ENCODE measurements at regions not wholly inside any gene's neighbourhood (a gene's known extent, or its start where the extent isn't known, plus 50 kb on each side); places are given as distances from the start of the nearest gene placed in this dataset.

- DNase-seq (ENCODE audit: low spot score) = no peak
- Mint-ChIP-seq H3K9me3 (ENCODE audit: unreplicated experiment) (no peaks in the 10 kb centered on the region), H3K27ac (ENCODE audit: unreplicated experiment) (no peak overlapping the region), H3K36me3 (ENCODE audit: low read depth, unreplicated experiment) (no peaks in the 10 kb centered on the region), H3K27me3 (ENCODE audit: unreplicated experiment) (no peaks in the 10 kb centered on the region), H3K4me3 (ENCODE audit: unreplicated experiment) (no peak overlapping the region), H3K4me1 (ENCODE audit: unreplicated experiment) (no peaks in the 10 kb centered on the region)
- no peak for TF ChIP-seq CTCF (IDR thresholded peaks at IDR 0.05; ENCODE audit: unreplicated experiment)
Observed at GRCh38 chr17:13310858-13311257, 290.9 kb downstream of the HS3ST3A1 start.

- DNase-seq (ENCODE audit: low spot score) = peak; percentile 63
- no peaks in the 10 kb centered on the region for H3K4me1 Mint-ChIP-seq (ENCODE audit: unreplicated experiment)
- no peaks in the 10 kb centered on the region for H3K9me3 Mint-ChIP-seq (ENCODE audit: unreplicated experiment)
- peaks cover 2% of the 10 kb centered on the region for H3K27me3 Mint-ChIP-seq (ENCODE audit: unreplicated experiment)
- no peak overlapping the region for H3K4me3 Mint-ChIP-seq (ENCODE audit: unreplicated experiment)
- no peaks in the 10 kb centered on the region for H3K36me3 Mint-ChIP-seq (ENCODE audit: low read depth, unreplicated experiment)
- no peak overlapping the region for H3K27ac Mint-ChIP-seq (ENCODE audit: unreplicated experiment)
- TF ChIP-seq CTCF (IDR thresholded peaks at IDR 0.05; ENCODE audit: unreplicated experiment) = peak; percentile 67
Observed at GRCh38 chr17:13306310-13306962, 288.6 kb upstream of the ELAC2 start.

DNA sequence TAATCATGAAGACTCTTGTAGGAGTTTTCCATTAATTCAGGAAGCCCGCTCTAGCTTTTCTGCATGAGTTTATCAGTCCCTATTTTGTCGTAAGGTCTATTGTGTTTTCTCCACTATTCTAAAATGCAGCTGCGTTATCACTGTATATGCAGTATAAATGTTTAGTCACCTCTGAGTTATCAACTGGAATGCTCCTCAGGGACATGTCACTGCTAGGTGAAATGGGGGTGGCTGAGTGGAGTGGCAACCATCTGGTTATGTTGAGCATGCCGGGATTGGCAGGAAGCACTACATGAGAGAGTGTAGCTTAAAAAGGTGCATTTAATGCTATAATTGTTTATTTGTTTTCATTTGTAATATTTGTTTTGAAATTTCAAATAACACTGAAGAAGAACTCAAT is 285.2 kb upstream of the ELAC2 start:
- H3K36me3 Mint-ChIP-seq (ENCODE audit: low read depth, unreplicated experiment) = no peaks in the 10 kb centered on the region

GRCh38 chr17:13302419-13302818 is 284.6 kb upstream of the ELAC2 start:
- H3K36me3 Mint-ChIP-seq (ENCODE audit: low read depth, unreplicated experiment) = no peaks in the 10 kb centered on the region

More for the DNA sequence above, 285.2 kb upstream of the ELAC2 start:
- Mint-ChIP-seq H3K4me3 (ENCODE audit: unreplicated experiment) (no peak overlapping the region), H3K27me3 (ENCODE audit: unreplicated experiment) (peaks cover 2% of the 10 kb centered on the region), H3K9me3 (ENCODE audit: unreplicated experiment) (no peaks in the 10 kb centered on the region), H3K27ac (ENCODE audit: unreplicated experiment) (no peak overlapping the region), H3K4me1 (ENCODE audit: unreplicated experiment) (no peaks in the 10 kb centered on the region)
- no peak for TF ChIP-seq CTCF (IDR thresholded peaks at IDR 0.05; ENCODE audit: unreplicated experiment)
- DNase-seq (ENCODE audit: low spot score) = no peak

More at GRCh38 chr17:13302419-13302818, 284.6 kb upstream of the ELAC2 start:
- Mint-ChIP-seq H3K4me3 (ENCODE audit: unreplicated experiment) (no peak overlapping the region), H3K27ac (ENCODE audit: unreplicated experiment) (no peak overlapping the region), H3K27me3 (ENCODE audit: unreplicated experiment) (peaks cover 2% of the 10 kb centered on the region), H3K4me1 (ENCODE audit: unreplicated experiment) (peaks cover 2% of the 10 kb centered on the region), H3K9me3 (ENCODE audit: unreplicated experiment) (no peaks in the 10 kb centered on the region)
- no peak for TF ChIP-seq CTCF (IDR thresholded peaks at IDR 0.05; ENCODE audit: unreplicated experiment)
- no peak for DNase-seq (ENCODE audit: low spot score)
